Mucosa of descending colon (tissue), 3 donors: ENCODE measurements at regions not wholly inside any gene's neighbourhood (a gene's known extent, or its start where the extent isn't known, plus 50 kb on each side); places are given as distances from the start of the nearest gene placed in this dataset.

Experiments
- ATAC-seq: fragments of 200-7000 bp; cut with Tn5 transposase; one replicate; pipeline ENCODE4 v1.9.1; 2020; ENCODE audit warnings: mild to moderate bottlenecking, moderate library complexity
- DNase-seq, 3 donors: peaks; one replicate each; pipeline ENCODE4 v3.0.0-alpha.2; 2020
- H3K36me3 ChIP-seq: fragments of 200-600 bp; one replicate; pipeline ENCODE4 v1.8.0; 2021; ENCODE audit warnings: low read depth, mild to moderate bottlenecking
- H3K4me1 ChIP-seq: fragments of 200-600 bp; one replicate; pipeline ENCODE4 v1.8.0; 2021; ENCODE audit warnings: low read depth, mild to moderate bottlenecking
- H3K4me3 ChIP-seq: fragments of 200-600 bp; one replicate; pipeline ENCODE4 v1.8.0; 2021; ENCODE audit warnings: mild to moderate bottlenecking
- H3K9me3 ChIP-seq: fragments of 200-600 bp; one replicate; pipeline ENCODE4 v1.8.0; 2021; ENCODE audit warnings: mild to moderate bottlenecking
- intact Hi-C, 2 donors: fragments of 100-400 bp; cut with DNase I in 1 of 2; cut with micrococcal nuclease in 1 of 2; formaldehyde crosslinking; loops; one replicate each; pipeline versions ENCODE4 v1.11.0 to v1.11.1; 2022; cut with DNase I, micrococcal nuclease
- TF ChIP-seq, protein P1 (sequence below): fragments of 200-600 bp; IDR thresholded peaks from one replicate; pipeline ENCODE4 v1.8.0; 2022; ENCODE audit warnings: antibody characterized with exemption, mild to moderate bottlenecking
- donor health status: DM: no; HTN: no; CAD: no; lungs with moderate emphysema.
- donor health status: DM: no; HTN: no; CAD: no.
- donor health status: DM: no; HTN: yes; CAD: no.

DNA sequence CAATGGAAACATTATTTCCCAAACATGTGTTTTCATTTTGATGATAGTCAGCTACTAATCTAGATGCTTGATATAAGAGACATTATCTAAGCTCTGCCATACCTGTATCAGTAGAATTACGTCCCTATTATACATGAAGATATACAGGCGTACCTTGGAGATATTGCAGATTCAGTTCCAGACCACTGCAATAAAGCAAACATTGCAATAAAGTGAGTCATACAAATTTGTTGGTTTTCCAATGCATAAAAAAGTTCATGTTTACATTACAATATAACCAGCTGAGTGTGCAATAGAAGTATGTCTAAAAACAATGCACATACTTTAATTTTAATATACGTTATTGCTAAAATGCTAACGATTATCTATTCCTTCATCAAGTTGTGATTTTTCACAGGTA is 236.0 kb upstream of the ZNF717 start:
- Histone ChIP-seq H3K9me3 (peaks cover 4% of the 10 kb centered on the region), H3K4me1 (no peaks in the 10 kb centered on the region), H3K4me3 (no peak overlapping the region), H3K36me3 (no peaks in the 10 kb centered on the region)
- intact Hi-C loops: no loop called here
- ATAC-seq (no peak), DNase-seq (no peak)
- TF ChIP-seq, protein P1, sequence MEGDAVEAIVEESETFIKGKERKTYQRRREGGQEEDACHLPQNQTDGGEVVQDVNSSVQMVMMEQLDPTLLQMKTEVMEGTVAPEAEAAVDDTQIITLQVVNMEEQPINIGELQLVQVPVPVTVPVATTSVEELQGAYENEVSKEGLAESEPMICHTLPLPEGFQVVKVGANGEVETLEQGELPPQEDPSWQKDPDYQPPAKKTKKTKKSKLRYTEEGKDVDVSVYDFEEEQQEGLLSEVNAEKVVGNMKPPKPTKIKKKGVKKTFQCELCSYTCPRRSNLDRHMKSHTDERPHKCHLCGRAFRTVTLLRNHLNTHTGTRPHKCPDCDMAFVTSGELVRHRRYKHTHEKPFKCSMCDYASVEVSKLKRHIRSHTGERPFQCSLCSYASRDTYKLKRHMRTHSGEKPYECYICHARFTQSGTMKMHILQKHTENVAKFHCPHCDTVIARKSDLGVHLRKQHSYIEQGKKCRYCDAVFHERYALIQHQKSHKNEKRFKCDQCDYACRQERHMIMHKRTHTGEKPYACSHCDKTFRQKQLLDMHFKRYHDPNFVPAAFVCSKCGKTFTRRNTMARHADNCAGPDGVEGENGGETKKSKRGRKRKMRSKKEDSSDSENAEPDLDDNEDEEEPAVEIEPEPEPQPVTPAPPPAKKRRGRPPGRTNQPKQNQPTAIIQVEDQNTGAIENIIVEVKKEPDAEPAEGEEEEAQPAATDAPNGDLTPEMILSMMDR: no peak

GRCh38 chr3:76024640-76025039 is 239.3 kb upstream of the ZNF717 start:
- intact Hi-C loops: no loop called here
- no peak for ATAC-seq
- Histone ChIP-seq H3K36me3 (no peaks in the 10 kb centered on the region), H3K4me3 (no peak overlapping the region), H3K4me1 (no peaks in the 10 kb centered on the region), H3K9me3 (peaks cover 6% of the 10 kb centered on the region)
- no peak for DNase-seq
- TF ChIP-seq, protein P1: no peak

- Histone ChIP-seq H3K36me3 (no peaks in the 10 kb centered on the region), H3K4me3 (no peak overlapping the region), H3K4me1 (no peaks in the 10 kb centered on the region), H3K9me3 (peaks cover 3% of the 10 kb centered on the region)
- intact Hi-C loops: no loop called here
- DNase-seq (no peak), ATAC-seq (no peak)
- TF ChIP-seq, protein P1: no peak
Measured at GRCh38 chr3:76025561-76025960, 240.2 kb upstream of the ZNF717 start.

DNA sequence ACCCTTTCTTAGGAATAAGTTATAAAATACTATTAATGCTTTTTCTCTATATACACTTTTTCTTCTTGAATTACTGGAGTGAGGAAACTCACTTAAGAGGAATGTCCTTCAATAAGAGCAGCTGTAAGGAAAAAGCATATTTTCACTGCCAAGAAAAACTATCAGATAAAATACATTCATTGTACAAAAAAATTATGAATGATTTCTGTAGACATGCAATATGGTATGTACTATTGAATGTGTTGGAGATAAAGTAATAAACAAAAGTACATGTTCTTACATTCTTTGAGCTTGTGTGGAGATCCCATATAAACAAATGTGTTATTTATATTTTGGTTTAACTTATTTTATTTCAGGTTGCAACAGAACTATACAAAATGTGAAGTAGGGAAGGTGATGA is 241.0 kb upstream of the ZNF717 start:
- no peak for ATAC-seq
- TF ChIP-seq, protein P1: no peak

DNA sequence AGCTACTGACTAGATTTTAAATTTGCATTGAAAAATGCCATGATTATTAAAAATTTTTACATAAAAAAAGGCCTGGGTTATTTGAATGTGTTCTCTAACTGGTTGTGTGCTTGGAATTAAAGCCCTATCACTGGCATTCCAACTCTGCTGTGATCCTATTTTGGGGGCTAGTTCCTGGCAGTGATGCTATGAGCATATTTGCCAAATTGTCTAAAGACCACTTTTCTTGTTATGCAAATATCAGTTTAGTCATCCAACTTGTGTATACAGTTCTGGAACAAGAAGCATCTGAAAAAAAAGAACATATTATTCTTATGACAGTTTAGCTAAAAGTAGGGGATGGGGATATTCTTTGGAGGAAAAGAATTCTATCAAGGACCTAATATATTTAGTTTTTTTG is 243.4 kb upstream of the ZNF717 start:
- intact Hi-C loops: no loop called here
- DNase-seq (no peak), ATAC-seq (no peak)
- TF ChIP-seq, protein P1: no peak
- Histone ChIP-seq H3K4me1 (no peaks in the 10 kb centered on the region), H3K9me3 (peaks cover 8% of the 10 kb centered on the region), H3K36me3 (no peaks in the 10 kb centered on the region), H3K4me3 (no peak overlapping the region)

More for the DNA sequence above, 241.0 kb upstream of the ZNF717 start:
- Histone ChIP-seq H3K4me1 (no peaks in the 10 kb centered on the region), H3K36me3 (no peaks in the 10 kb centered on the region), H3K9me3 (peaks cover 3% of the 10 kb centered on the region), H3K4me3 (no peak overlapping the region)
- no peak for DNase-seq
- intact Hi-C loops: no loop called here

GRCh38 chr3:76034649-76035048 is 249.3 kb upstream of the ZNF717 start:
- Histone ChIP-seq H3K4me1 (no peaks in the 10 kb centered on the region), H3K36me3 (no peaks in the 10 kb centered on the region), H3K4me3 (no peak overlapping the region), H3K9me3 (peaks cover 17% of the 10 kb centered on the region)
- intact Hi-C loops: no loop called here
- ATAC-seq (no peak), DNase-seq (no peak)
- TF ChIP-seq, protein P1: no peak
